Stimulated activated CD4-positive, alpha-beta T cell treated with anti-CD3 and anti-CD28 coated beads, Interleukin-1b, Interleukin-23, amount 100 ng/mL, for 4 hours (primary cell): ENCODE measurements at regions not wholly inside any gene's neighbourhood (a gene's known extent, or its start where the extent isn't known, plus 50 kb on each side); places are given as distances from the start of the nearest gene placed in this dataset.

ENCODE experiments used
- DNase-seq, 2 donors: peaks; one replicate each; pipeline ENCODE4 v3.0.0-alpha.2; 2020; ENCODE audit warnings: low read depth in 2 of 2

DNA sequence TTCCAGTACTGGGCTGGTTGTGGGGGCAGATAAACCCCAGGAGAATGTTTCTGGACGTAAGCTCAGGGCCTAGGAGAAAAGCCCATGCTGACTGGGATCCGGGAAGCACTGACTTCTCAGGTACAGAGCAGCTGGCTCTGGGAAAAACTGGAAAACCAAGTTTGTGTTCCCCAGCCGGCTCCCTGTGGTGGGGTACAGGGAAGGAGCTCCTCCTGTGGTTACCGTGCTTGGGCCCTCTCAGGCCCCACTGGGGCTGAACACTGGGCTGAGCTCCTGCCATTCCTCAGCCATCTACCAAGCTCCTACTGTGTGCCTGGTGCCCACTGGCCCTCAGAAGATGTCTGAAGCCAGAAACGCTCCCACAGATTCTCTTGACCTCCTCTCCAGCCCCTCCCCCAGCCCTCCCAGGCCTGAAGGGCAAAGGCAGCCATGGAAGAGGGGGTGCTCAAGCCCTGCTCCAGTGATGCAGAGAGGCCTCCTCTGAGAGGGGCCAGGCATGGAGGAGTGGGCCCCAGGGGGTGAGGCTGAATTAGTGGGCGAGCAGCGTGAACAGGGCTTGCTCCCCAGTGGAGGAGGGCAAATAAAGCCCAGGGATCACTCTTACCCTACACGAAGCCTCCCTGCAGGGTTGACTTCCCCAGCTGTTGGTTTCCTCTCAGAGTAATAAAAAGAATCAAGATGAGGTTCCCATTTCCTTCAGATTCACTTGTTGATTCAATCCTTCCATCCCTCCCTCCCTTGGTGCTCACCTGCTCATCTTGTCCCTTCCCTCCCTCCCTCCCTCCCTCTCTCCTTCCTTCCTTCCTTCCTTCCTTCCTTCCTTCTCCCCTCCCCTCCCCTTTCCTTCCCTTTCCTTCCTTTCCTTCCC lies 100.0 kb downstream of the VEGFA start:
- no peak for DNase-seq

DNA sequence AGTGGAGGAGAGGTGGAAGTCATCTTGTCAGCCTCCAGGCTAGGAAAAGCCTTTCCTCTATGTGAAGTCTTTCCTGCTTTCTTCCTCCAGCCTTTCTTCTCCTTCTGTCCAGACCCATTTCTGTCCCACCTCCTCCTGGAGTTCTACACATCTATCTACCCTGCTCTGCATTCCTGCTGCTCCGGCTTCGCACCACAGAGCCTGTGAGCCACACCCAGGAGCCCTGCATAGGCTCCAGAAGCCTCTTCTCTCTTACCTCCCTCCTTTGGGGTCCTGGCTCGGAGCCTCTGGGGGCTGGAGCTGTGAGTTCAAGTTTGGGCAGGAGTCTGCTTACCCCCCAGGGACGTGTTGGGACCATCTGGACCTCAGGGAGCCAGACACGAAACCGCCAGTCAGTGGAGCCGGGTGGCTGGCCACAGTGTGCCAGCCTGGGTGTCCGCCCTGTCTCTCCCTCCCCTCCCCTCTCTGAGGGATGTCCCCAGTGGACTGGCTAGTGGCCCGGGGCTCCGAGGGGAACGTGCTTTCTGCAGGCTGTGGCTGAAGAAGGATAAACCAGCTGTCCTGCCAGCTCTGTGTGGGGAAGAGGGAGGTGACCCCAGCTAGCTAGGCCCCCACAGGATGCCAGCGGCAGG lies 99.2 kb downstream of the VEGFA start:
- no peak for DNase-seq

GRCh38 chr6:43868467-43868866 lies 98.5 kb downstream of the VEGFA start:
- DNase-seq: no peak

DNA sequence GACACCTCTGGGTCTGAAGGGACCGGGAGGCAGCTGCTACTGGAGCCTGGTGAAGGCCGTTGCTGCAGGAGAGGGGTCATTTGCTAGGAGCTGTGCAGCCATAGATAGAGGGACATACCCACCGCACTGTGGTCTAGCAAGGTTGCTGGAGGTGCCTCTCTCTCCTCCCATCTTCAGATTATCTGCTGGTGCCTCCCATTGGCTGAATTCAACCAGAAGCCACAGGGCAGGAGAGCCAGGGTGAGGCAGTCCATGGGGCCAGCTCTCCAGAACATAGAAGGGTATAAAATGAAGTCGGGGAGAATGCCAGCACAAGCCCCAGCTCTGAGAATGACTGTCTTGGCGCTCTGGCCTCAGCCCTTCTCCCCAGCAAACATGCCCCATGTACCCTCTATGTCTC lies 98.0 kb downstream of the VEGFA start:
- no peak for DNase-seq

GRCh38 chr6:43867246-43867645 lies 97.2 kb downstream of the VEGFA start:
- DNase-seq: no peak

DNA sequence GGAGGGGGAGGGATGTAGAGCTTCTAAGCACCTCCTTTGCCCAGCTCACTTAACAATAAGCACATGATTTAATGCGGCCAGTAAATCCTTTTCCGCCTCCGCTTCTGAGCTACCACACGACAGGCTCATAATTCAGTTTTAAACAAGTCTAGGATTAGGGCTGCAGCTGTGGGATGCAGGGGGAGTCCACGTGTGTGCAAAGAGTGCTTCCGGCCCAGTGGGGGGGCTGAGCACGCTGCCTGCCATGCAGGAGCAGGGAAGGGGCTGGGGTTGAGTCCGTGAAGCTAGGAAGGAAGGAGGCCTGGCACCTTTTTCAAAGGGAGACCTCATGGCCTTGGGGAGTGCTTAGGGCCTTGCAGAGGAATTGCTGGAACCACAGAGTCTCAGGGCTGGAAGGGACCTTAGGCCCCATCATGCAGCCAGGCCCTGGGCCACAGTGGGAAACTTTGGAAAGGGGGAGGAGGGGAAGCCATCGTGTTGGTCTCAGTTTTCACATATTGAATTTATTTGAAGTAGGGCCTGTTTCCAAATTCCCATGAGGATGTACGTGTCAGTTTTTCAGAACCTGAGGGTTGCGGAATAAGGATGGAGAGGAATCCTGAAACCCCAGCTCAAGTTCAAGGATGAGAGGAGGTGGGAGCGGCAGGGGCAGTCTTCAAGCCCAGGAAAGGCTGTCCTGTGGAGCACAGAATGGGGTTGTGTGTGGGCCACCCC lies 96.1 kb downstream of the VEGFA start:
- DNase-seq: no peak

DNA sequence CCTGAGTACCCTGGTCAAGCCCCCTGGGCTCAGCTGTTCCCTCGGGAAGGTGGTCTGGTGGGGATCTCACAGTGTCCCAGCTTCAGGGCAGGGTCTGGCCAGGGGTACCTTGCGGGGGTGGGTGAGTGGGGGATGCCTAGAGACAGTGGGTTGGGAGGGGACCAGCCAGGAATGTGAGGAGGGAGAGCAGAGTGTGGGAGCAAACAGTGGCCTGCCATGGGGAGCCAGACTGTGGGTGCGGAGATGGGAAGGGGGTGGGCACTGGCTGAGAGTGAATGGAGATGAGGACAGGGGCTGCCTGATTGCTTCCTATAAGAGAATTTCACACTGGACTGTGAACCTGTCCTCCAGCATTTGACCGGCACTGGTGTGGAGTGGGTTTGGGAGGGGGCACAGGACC lies 95.1 kb downstream of the VEGFA start:
- no peak for DNase-seq

GRCh38 chr6:43862925-43863324 lies 92.9 kb downstream of the VEGFA start:
- DNase-seq: no peak

- DNase-seq: no peak
These were observed 91.3 kb downstream of the VEGFA start for GRCh38 chr6:43861212-43861894.

- DNase-seq: no peak
These were observed 90.3 kb downstream of the VEGFA start for GRCh38 chr6:43860285-43860684.

DNA sequence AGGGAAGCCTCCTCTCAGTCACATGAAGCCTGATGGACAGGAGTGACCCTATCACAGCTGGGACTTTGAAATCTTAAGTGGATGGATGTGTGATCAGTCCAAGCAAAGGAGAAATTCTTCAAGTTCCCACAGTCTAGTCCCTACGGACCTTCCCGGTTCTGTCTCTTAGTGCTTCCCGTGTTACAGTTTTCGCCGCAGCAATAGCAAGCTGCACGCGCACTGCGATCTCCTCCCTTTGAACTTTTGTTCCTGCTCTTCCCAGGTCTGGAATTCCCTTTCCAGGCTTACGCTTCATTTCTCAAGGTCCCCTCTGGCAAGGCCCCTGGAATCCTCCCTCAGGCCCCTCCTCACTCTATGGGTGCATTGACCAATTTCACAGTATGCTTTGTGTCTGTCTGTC lies 89.2 kb downstream of the VEGFA start:
- no peak for DNase-seq

GRCh38 chr6:43858161-43859153 lies 88.4 kb downstream of the VEGFA start:
- DNase-seq: no peak

GRCh38 chr6:43856005-43856765 lies 86.2 kb downstream of the VEGFA start:
- DNase-seq: no peak

- DNase-seq: no peak
These were observed 85.2 kb downstream of the VEGFA start for GRCh38 chr6:43855247-43855646.

DNA sequence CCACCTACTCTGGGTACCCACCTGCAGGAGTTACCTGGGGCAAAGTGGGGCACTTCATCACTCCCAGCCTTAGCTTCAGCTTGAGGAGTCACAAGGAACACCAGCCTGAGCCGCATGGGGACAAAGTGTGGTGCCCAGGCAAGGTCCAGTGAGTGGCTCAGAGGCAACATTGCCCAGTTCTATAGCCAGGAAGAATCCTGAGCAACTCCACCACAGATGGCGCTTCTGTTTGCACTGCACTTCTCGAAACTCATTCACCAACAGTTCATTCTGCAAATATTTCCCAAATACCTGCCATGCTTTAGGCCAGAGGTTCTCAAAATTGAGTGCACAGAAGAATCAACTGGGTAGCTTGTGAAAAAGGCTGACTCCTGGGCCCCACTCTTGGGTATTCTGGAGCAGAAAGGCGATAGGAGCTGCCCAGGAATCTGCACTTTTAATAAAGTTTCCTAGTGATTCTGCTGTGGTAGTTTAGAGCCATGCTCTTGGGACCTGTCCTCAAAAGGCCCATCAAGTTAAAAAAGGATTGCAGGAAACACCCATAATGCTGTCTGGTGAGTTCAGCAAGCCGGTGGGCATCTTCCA lies 83.1 kb downstream of the VEGFA start:
- DNase-seq: no peak

DNA sequence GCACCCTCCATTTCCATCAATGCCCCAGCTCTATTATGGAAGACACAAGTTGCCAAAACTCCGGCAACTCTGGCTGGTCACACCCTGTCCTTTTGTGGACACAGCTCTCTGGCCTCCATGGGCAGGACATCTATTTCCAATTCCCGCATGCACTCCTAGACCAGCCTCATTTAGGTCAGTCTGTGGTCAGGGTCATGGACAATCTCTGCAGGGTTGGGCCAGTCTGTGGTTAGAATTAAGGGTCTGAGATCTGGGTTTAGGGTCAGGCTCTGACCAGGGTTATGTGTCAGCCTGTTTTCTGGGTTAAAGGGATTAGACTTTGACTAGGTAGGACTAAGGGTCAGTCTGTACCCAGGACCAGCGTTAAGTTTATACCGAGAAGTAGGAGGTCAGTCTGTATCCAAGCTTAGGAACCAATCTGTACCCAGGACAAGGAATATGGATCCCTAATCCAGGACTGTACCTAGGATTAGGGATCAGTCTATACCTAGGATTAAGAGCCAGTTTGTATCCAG lies 82.4 kb downstream of the VEGFA start:
- no peak for DNase-seq

- DNase-seq: no peak
These were observed 81.3 kb downstream of the VEGFA start for GRCh38 chr6:43851204-43851865.

- no peak for DNase-seq
These were observed 80.5 kb downstream of the VEGFA start for GRCh38 chr6:43850314-43851203.
